AG04449 (cell line): ENCODE measurements at regions not wholly inside any gene's neighbourhood (a gene's known extent, or its start where the extent isn't known, plus 50 kb on each side); places are given as distances from the start of the nearest gene placed in this dataset.

Experiments used
- CTCF ChIA-PET: fragments of 350-600 bp; formaldehyde crosslinking; extraction: SDS; loops from one replicate; lab custom pipeline; 2021; ENCODE audit warnings: antibody characterized with exemption; lab: Yijun Ruan, JAX
- POLR2A ChIA-PET: fragments of 400-600, 350-600 bp; formaldehyde crosslinking; extraction: SDS; loops from one replicate; lab custom pipeline; 2020; ENCODE audit warnings: antibody characterized with exemption, inconsistent platforms; lab: Yijun Ruan, JAX
- DNase-seq: peaks from one replicate; pipeline ENCODE4 v3.0.0-alpha.2; 2010; ENCODE audit warnings: low read depth, low spot score
- H3K4me3 ChIP-seq: 2 replicates; pipeline ENCODE4 v1.5.1; 2011; ENCODE audit warnings: low read depth, mild to moderate bottlenecking, control low read depth, low read length
- TF ChIP-seq, protein P1 (sequence below): IDR thresholded peaks from one replicate; pipeline ENCODE4 v1.5.1; 2011; ENCODE audit warnings: mild to moderate bottlenecking, moderate library complexity, low read length, control low read depth, inconsistent platforms; ENCODE audit not compliant: insufficient read depth; ENCODE audit errors: missing control alignments

DNA sequence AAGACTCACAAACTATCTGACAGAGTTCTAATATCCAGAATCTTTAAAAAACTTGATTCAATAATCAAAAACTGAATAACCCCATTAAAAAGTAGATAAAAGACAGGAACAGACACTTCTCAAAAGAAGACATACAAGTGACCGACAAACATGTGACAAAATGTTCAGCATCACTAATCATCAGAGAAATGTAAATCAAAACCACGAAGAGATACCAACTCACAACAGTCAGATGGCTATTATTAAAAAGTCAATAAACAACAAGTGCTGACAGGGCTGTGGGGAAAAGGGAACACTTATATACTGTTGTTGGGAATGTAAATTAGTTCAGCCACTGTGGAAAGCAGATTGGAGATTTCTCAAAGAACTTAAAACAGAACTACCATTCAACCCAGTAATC lies 138.1 kb upstream of the RASGEF1B start:
- POLR2A ChIA-PET: no interaction called here
- CTCF ChIA-PET: no interaction called here
- no peak overlapping the region for H3K4me3 ChIP-seq
- TF ChIP-seq, protein P1, sequence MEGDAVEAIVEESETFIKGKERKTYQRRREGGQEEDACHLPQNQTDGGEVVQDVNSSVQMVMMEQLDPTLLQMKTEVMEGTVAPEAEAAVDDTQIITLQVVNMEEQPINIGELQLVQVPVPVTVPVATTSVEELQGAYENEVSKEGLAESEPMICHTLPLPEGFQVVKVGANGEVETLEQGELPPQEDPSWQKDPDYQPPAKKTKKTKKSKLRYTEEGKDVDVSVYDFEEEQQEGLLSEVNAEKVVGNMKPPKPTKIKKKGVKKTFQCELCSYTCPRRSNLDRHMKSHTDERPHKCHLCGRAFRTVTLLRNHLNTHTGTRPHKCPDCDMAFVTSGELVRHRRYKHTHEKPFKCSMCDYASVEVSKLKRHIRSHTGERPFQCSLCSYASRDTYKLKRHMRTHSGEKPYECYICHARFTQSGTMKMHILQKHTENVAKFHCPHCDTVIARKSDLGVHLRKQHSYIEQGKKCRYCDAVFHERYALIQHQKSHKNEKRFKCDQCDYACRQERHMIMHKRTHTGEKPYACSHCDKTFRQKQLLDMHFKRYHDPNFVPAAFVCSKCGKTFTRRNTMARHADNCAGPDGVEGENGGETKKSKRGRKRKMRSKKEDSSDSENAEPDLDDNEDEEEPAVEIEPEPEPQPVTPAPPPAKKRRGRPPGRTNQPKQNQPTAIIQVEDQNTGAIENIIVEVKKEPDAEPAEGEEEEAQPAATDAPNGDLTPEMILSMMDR: no peak
- no peak for DNase-seq

DNA sequence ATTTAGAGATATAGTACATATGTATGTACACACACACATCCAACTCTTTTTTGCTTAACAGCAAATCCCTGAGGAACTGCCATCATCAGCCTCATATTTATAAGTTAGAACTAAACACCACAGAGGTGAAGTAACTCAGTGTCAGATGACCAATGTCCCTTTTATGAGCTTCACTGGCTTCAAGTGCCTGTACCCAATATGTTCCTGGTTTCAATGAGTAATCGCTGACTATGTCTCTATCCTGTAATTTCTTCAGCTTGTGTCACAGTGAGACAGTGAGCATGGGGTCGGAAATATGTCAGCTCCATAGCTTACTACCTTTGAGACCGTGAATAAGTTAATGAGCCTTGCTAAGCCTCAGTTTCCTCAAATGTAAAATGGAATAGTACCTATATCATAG lies 136.2 kb upstream of the RASGEF1B start:
- H3K4me3 ChIP-seq: no peak overlapping the region
- no peak for DNase-seq
- TF ChIP-seq, protein P1: no peak
- ChIA-PET CTCF (no interaction called here), POLR2A (no interaction called here)

DNA sequence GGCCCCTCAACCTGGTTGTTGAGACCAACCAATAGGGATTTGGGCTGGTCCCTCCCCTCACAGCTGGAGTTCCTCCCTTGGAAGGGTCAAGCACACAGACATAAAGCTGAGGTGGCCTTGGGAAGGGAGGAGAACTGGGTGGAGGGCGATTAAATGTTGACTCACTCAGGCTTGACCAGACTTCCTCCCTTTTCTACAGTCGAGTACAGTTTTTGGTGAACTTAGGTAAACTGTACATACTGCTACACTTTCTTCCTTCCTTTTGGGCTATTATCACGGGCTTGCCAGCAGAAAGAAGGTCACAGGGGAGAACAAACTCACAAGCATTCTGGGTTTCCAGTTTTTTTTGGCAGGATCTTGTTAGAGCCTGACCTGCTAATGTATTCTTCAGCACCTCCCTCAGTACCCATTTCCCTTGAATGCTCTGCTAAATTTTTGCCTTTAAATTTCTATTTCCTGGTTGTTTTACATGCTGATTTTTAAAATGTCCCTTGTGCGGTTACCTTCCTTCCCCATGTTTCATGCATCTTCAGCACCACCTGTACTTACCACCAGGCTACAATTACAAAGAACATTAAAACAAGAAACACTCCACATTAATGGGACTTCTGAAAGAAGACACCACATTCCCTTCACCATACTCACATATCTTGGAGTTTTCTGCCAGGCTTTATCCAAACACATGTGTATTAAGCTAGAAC lies 135.2 kb upstream of the RASGEF1B start:
- POLR2A ChIA-PET: no interaction called here
- DNase-seq: no peak
- H3K4me3 ChIP-seq: no peak overlapping the region
- CTCF ChIA-PET: no interaction called here
- TF ChIP-seq, protein P1: no peak

DNA sequence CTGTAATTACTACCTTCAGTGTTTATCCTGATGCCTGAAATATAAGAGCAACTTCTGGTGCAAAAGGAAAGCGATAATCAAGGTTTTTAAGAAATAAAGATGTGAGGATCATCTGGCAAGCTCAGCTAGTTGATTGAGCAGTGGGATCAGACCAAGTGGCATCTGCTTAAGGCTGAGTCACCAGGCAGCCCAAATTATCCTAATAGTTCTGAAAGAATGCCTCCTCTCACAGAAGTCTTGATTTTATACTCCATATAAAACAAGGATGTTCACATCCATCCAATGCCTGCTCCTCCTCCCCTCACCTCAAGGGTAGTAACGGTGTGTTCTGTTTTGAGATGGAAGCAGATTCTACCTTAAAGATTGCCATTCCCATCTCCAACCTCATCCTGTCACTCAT lies 134.5 kb upstream of the RASGEF1B start:
- CTCF ChIA-PET: no interaction called here
- DNase-seq: no peak
- POLR2A ChIA-PET: no interaction called here
- TF ChIP-seq, protein P1: no peak
- no peak overlapping the region for H3K4me3 ChIP-seq

DNA sequence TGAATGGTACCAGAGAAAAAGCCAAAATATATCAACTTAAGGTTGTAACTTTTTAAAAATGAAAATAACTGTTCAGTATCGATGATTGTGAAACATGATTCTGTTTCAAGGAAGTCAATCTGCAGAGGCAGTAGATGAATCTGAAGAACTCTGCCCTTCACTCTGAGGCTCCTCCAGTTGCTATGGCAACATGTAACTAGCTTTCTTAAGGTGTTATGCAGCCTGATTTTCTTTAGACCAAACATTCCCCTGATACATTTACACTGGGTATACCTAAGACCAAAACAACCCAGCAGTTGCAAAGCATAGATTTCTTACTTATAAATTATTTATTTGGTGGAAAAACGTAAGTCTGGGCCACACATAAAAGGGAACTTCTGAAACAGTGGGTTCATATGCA lies 133.6 kb upstream of the RASGEF1B start:
- H3K4me3 ChIP-seq: no peak overlapping the region
- DNase-seq: no peak
- TF ChIP-seq, protein P1: no peak
- ChIA-PET POLR2A (no interaction called here), CTCF (no interaction called here)

DNA sequence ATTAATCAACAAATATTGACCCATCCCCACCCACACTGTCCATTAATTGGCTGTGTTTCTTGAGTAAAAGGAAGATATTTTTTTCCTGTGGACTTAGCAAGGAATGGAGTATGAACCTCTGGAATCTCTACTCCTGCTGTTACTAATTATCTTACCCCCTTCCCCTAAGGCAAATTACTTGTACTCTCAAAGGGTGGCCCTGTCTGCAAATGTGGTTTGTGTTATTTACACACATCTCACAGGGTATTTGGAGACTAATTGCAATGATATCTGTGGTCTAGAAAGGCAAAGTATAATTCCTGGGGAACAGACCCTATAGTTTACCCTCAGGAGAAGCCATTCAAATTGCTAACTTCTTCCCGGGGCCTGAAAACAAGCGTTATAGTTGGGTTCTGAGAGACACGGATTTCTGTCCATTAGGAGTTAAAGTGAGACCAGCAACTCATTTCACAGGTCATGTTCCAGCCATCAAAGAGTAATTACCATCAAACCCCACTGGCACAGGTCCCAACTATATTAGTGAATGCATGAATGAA lies 133.0 kb upstream of the RASGEF1B start:
- ChIA-PET POLR2A (no interaction called here), CTCF (no interaction called here)
- no peak overlapping the region for H3K4me3 ChIP-seq
- TF ChIP-seq, protein P1: no peak
- no peak for DNase-seq
